ENCODE measurements at regions not wholly inside any gene's neighbourhood (a gene's known extent, or its start where the extent isn't known, plus 50 kb on each side); places are given as distances from the start of the nearest gene placed in this dataset.

GRCh38 chr17:63274146-63274545, 172.0 kb downstream of the CYB561 start:
- H3K4me3 ChIP-seq (ENCODE audit: low read depth, low read length) = no peak overlapping the region
- TF ChIP-seq, protein P1, sequence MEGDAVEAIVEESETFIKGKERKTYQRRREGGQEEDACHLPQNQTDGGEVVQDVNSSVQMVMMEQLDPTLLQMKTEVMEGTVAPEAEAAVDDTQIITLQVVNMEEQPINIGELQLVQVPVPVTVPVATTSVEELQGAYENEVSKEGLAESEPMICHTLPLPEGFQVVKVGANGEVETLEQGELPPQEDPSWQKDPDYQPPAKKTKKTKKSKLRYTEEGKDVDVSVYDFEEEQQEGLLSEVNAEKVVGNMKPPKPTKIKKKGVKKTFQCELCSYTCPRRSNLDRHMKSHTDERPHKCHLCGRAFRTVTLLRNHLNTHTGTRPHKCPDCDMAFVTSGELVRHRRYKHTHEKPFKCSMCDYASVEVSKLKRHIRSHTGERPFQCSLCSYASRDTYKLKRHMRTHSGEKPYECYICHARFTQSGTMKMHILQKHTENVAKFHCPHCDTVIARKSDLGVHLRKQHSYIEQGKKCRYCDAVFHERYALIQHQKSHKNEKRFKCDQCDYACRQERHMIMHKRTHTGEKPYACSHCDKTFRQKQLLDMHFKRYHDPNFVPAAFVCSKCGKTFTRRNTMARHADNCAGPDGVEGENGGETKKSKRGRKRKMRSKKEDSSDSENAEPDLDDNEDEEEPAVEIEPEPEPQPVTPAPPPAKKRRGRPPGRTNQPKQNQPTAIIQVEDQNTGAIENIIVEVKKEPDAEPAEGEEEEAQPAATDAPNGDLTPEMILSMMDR (IDR thresholded peaks at IDR 0.05; ENCODE audit: low read depth, low read length) = no peak

DNA sequence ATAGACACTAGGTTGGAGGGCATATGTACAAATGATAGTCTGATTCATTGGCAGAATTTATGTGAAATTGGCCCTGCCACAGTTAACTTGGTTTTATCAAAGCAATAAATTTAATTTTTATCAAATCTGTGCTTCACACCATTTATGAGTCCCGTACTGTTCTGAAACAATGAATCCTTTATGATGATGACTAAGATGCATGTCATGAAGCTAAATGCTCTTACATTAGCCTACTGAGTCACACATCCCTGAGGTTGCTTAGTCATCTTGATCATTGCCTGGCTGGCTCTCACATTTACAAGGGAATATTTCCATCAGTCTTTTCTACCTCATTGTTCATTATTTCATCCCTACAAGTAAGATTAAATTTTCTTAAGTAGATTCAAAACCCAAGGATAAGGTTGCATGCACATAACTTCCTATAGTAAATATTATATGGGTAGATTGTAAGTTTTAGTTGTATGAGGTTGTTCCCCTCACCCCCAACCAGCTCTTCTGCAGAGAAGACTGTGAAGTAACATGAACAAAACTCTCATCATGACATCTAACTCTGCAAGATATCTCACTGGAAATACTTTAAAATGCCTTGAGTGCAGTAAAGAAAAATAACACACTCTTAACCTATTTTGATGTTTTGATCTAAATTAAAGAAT, 170.7 kb downstream of the CYB561 start:
- no peak overlapping the region for H3K4me3 ChIP-seq (ENCODE audit: low read depth, low read length)
- TF ChIP-seq, protein P1 (IDR thresholded peaks at IDR 0.05; ENCODE audit: low read depth, low read length) = no peak

DNA sequence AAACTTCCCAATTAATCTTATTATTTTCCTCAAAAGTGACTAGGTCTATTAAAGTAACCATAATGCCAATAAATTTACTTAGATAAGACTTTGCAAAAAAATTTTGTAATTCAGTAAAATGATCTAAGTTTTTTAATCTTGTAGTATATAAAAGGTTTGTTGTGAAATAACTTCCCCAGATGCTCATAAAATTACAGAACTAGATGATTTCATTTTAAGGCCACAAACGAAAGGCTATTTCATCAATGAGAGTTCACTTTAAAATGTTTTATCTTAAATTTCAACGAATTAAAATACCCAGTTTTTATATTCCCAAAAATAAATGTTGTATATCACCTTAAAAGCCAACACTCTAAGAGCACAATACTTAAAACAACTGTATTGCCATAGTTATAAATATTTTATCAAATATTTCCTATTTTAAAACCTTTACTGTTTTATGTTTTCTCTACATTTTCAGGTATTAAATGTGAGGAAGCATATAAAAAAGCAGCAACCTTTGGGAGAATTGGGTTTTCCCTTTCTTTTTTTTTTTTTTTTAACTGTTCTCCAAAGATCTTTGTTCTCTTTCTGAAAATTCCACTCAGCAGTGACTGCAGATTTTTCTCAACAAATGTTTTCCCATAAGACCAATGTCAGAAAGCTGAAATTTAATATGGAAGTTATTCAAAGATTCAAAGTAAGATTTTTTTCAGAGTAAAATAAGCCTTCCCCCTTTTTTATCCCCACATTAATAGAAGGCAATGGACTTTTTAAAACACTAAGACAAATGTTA, 169.9 kb downstream of the CYB561 start:
- TF ChIP-seq, protein P1 (IDR thresholded peaks at IDR 0.05; ENCODE audit: low read depth, low read length) = no peak
- no peak overlapping the region for H3K4me3 ChIP-seq (ENCODE audit: low read depth, low read length)

- TF ChIP-seq, protein P1 (IDR thresholded peaks at IDR 0.05; ENCODE audit: low read depth, low read length) = no peak
- no peak overlapping the region for H3K4me3 ChIP-seq (ENCODE audit: low read depth, low read length)
These were observed 169.3 kb downstream of the CYB561 start for GRCh38 chr17:63276821-63277220.

DNA sequence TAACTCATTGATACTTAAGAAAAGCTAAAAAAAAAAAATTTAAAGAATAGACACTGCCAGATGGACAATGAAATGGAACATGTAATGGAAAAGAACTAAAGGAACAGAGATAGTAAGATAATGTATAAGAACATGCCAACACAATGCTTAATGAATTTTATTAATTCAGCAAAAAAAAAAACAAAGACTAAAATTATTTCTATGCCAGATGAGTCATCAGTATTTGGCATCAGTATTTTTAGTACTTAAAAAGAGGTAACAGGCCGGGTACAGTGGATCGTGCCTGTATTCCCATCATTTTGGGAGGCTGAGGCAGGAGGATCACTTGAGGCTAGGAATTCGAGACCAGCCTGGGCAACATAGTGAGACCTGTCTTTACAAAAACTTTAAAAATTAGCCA, 168.5 kb downstream of the CYB561 start:
- H3K4me3 ChIP-seq (ENCODE audit: low read depth, low read length) = no peak overlapping the region
- TF ChIP-seq, protein P1 (IDR thresholded peaks at IDR 0.05; ENCODE audit: low read depth, low read length) = no peak

- TF ChIP-seq, protein P1 (IDR thresholded peaks at IDR 0.05; ENCODE audit: low read depth, low read length) = no peak
- no peak overlapping the region for H3K4me3 ChIP-seq (ENCODE audit: low read depth, low read length)
These were observed 167.2 kb downstream of the CYB561 start for GRCh38 chr17:63278728-63279442.

Measured in WI38 (cell line).